ENCODE measurements at regions not wholly inside any gene's neighbourhood (a gene's known extent, or its start where the extent isn't known, plus 50 kb on each side); places are given as distances from the start of the nearest gene placed in this dataset.
"Not testable (repeated sequence)": the region's sequence is repeated elsewhere in the genome, so short reads cannot be mapped to it uniquely, and the experiment has no call there.

DNA sequence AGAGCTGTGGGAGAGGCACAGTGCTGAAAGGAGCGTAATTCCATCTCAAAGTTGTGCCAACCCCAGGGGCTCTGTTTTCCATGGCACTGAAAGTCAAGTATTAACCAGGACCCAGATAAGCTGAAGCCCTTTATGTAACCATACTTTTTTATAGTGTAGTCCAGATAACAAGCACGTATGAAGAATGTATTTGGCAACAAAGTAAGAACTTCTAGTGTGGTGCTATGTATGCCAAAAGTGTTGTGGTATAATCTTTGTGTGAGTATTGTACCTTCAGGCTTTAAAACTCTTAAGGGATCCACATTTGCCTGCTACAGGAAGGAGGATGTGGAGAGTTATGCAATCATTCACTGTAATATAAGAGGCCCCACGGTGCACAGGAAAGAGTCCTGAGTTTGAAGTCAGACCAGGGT, 129.4 kb downstream of the IBTK start:
- DNase-seq (ENCODE audit: low spot score) = no peak

DNA sequence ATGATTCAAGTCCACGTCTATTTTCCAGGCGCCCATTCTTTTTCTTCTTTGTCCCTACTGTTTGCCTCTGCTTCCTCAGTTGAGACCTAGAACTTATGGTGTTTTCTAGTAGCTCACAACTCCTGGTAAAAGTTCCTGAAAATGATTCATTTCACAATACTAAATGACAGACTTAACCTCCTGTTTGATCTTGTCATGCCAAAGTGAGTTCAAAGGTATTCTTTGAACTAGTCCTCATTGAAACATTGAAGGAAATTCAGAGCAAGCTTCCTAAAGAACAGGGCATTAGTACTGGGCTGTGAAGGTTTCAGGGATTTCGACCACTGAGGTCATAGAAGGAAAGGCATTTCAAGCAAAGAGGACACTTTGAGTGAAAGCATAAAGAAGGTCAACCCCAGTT, 132.8 kb downstream of the IBTK start:
- no peak for DNase-seq (ENCODE audit: low spot score)

DNA sequence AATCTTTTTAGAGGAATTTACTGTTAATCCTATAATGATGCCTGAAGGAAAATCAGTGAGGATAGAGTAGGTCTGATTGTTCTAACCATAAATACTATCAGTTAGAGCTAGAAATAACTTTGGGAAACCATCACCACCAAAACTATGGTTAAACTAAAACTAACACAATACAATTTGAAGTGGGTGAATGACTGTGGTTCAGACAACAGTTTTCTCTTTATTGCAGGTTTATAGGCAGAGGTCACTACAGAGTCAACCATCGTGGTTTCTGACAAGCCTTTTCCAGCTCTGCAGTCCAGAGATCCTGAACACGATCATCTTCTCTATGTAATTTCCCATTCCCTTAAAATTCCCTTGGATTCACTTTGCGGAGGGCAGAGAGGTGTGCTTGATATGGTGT, 134.3 kb downstream of the IBTK start:
- no peak for DNase-seq (ENCODE audit: low spot score)

DNA sequence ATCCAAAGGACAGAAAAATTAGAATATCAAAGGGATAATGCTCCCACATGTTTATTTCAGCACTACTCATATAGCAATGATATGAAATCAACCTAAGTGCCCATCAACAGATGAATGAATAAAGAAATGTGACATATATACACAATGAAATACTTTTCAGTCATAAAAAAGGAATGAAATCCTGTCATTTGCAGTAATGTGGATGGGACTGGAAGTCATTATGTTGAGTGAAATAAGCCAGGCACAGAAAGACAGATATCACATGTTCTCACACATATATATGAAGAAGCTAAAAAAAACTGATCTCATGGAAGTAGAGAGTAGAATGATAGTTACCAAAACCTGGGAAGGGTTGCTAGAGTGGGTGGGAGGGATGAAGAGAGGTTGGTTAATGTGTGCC, 135.7 kb downstream of the IBTK start:
- no peak for DNase-seq (ENCODE audit: low spot score)

DNA sequence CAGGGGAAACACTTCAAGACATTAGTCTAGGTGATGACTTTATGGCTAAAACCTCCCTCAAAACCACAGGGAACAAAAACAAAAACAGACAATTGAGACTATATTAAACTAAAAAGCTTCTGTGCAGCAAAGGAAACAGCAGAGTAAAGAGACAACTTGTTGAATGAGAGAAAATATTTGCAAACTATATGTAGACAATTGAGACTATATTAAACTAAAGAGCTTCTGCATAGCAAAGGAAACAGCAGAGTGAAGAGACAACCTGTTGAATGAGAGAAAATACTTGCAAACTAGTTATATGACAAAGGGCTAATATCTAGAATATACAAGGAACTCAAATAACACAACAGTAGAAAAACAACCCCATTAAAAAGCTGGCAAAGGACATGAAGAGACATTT, 136.4 kb downstream of the IBTK start:
- no peak for DNase-seq (ENCODE audit: low spot score)

DNA sequence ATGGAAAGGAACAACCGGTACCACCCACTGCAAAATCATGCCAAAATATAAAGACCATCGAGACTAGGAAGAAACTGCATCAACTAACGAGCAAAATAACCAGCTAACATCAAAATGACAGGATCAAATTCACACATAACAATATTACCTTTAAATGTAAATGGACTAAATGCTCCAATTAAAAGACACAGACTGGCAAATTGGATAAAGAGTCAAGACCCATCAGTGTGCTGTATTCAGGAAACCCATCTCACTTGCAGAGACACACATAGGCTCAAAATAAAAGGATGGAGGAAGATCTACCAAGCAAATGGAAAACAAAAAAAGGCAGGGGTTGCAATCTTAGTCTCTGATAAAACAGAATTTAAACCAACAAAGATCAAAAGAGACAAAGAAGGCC, 144.4 kb downstream of the IBTK start:
- DNase-seq (ENCODE audit: low spot score) = not testable (repeated sequence)

DNA sequence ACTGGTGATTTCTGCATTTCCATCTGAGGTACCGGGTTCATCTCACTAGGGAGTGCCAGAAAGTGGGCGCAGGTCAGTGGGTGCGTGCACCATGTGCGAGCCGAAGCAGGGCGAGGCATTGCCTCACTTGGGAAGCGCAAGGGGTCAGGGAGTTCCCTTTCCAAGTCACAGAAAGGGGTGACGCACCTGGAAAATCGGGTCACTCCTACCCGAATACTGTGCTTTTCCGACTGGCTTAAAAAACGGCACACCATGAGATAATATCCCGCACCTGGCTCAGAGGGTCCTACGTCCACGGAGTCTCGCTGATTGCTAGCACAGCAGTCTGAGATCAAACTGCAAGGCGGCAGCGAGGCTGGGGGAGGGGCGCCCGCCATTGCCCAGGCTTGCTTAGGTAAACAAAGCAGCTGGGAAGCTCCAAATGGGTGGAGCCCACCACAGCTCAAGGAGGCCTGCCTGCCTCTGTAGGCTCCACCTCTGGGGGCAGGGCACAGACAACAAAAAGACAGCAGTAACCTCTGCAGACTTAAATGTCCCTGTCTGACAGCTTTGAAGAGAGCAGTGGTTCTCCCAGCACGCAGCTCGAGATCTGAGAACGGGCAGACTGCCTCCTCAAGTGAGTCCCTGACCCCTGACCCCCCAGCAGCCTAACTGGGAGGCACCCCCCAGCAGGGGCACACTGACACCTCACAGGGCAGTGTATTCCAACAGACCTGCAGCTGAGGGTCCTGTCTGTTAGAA, 146.0 kb downstream of the IBTK start:
- not testable (repeated sequence) for DNase-seq (ENCODE audit: low spot score)

DNA sequence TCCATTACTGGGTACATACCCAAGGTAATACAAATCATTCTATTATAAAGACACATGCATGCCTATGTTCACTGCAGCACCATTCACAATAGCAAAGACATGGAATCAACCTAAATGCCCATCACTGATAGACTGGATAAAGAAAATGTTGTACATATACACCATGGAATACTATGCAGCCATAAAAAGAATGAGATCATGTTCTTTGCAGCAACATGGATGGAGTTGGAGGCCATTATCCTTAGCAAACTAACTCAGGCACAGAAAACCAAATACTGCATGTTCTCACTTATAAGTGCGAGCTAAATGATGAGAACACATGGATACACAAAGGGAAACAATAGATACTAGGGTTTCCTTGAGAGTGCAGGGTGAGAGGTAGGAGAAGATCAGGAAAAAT, 146.8 kb downstream of the IBTK start:
- DNase-seq (ENCODE audit: low spot score) = not testable (repeated sequence)

DNA sequence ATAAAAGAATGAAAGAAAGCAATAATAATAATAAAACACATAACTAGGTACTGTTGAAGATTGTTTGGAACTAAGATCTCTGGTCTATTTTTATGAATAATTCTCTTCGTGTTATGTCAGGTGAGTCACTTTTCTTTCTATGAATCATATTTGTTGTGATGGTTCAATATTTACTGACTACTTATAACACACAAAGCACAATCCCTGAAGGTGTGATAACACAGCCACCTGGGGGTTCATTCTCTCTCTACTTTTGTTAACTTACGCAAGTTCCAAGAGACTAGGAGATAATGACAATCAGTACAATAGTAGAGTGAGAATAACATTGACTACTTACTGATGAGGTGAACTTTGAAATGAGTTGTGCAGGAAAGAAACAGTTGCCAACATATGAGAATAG, 149.9 kb downstream of the IBTK start:
- DNase-seq (ENCODE audit: low spot score) = no peak

DNA sequence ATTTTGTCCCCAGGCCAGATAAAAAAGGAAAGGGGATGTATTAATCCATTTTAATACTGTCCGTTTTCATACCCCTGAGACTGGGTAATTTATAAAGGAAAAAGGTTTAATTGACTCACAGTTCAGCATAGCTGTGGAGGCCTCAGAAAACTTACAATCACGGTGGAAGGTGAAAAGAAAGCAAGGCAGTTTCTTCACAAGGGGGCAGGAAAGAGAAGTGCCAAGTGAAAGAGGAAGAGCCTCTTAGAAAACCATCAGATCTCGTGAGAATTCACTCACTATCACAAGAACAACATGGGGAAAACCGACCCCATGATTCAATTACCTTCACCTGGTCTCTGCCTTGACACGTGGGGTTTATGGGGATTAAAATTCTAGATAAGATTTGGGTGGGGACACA, 152.5 kb downstream of the IBTK start:
- no peak for DNase-seq (ENCODE audit: low spot score)

DNA sequence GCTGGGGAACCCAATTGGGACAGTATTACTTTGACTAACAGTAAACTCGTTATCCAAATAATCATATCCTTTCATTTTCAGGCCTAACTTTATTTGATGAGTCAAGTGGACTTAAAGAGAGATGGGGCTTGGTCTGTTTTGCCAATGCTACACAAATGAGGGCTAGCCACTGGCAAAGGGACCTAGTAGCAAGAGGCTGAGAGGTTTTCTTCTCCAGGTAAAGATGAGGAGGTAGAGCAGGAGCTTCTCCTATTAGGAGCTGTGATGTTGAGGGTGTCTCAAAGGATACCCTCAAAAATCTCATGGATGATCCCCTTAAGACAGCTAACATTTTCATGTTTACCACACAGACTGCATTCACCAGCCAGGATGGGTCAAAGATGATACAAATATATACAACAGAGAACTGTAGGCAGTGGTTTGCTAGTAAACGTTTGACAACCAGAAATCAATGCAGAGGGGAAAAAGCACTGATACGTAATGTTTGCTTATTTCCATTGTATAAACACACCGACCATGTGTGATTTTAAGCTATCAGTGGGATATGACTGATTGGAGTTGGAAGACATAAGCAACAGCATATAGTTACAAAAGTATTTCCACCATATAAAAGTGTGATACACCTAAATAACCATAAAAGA, 153.3 kb downstream of the IBTK start:
- no peak for DNase-seq (ENCODE audit: low spot score)

DNA sequence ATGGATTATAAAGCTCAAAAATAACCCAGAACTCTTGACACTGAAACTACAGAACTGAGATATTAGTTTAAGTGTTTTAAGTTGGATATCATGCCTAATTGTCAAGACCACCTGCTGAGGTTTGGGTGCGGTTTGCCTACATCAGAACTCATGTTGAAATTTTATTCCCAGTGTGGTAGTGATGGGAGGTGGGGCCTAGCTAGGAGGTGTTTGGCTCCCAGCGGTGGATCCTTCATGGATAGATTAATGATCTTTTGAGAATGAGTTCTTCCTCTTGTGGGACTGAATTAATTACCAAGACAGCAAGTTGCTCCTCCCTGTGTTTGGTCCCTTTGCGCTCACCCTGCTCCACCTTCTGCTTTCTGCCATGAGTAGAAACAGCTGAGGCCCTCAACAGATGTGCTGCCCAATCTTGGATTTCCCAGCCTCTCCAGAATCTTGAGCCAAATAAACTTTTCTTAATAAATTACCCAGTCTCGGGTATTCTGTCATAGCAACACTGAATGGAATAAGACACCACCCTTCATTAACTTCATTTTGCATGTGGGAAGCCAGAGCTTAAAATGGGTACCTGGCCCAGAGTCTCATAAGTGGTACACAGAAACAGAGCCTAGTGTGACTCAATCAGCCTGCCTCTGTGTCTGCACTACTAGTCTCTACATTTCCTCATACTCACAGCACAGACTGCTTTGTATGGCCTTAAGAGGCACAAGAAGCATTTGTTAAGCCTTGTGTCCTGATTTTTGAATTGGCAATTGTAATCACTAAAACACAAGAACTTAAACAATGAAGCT, 158.4 kb downstream of the IBTK start:
- no peak for DNase-seq (ENCODE audit: low spot score)

DNA sequence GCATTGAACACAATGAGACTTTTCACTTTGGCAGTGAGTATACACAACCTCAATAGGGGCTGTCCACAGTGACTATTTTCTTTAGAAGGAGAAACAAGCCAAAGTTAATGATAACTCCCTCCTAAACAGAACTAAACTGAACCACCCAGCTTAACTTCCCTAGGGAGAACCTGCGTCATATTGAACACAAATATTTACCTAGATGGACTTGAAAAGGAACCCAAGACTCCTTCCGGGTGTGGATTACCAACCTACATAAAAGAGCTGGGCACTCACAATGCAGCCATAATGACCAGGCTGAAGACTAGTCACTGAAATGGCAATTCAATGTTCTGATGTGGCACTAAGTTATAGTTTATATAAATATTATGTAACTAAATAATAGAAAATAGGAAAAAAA, 160.6 kb downstream of the IBTK start:
- no peak for DNase-seq (ENCODE audit: low spot score)

DNA sequence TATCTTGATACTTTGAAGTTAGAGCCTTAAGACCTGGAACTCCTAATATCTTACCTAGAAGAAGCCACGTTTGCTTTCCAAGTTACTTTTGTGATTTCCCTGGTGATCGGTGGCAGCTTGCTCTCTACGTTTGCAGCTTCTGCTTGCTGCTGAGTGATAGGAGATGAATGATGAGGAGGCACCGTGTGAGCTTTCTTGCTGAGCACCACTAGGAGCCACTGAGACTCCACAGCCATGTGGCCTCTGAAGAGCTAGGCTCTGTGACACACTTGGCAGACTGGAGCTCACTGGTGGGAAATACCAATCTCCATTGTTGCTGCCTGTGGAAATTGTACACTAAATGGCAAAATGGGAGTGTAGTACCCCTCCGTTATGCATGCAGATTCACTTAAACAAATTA, 161.8 kb downstream of the IBTK start:
- DNase-seq (ENCODE audit: low spot score) = no peak

DNA sequence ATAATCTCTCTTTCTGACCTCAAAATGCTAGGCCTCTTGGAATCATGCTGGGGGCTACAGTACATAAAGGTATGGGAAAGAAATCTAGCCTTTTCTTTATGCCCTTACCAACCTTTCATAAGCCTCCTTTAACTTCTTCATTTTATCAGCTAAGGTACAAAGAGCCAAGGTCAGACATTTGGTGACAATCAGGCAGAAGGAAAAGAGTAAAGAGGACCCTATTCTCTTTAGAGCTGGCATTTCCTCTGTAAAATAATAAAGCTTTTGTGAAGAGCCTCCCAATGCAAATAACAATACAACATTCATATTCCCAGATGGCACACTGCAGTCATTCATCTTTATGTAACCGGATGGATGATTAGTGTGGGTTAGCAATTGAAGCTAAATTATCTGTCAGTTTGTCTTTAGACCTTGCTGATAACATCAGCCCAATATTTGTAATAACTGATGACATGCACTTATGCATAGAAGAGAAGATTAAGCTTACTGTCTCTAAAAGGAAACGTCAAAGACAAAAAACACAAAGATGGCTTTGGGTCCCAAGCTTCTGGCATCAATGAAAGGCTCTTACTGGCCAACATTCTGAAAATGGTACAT, 163.1 kb downstream of the IBTK start:
- DNase-seq (ENCODE audit: low spot score) = no peak

DNA sequence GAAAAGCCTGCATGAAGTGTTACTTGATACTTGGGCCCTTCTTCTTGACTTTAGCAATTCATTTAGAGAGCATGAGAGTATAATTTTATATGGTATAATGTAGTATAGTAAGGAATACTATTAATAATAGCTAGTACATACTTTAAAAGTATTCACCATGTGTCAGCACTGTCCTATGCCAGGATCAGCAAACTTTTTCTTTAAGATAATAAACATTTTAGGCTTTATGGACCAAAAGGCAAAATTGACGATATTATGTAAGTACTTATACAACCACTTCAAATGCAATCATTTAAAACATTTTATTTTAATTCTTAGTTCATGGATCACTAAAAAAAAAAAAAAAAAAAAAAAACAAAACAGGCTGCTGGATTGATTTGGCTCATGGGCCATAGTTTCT, 163.9 kb downstream of the IBTK start:
- no peak for DNase-seq (ENCODE audit: low spot score)

DNA sequence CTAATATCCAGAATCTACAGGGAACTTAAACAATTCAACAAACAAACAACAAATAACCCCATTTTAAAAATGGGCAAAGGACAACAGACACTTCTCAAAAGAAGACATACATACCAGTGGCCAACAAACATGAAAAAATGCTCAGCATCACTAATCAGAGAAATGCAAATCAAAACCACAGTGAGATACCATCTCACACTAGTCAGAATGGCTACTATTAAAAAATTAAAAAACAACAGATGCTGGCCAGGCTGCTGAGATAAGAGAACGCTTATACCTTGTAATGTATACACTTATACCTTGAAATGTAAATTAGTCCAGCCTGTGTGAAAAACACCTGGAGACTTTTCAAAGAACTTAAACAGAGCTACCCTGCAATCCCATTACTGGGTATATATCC, 166.8 kb downstream of the IBTK start:
- DNase-seq (ENCODE audit: low spot score) = no peak

DNA sequence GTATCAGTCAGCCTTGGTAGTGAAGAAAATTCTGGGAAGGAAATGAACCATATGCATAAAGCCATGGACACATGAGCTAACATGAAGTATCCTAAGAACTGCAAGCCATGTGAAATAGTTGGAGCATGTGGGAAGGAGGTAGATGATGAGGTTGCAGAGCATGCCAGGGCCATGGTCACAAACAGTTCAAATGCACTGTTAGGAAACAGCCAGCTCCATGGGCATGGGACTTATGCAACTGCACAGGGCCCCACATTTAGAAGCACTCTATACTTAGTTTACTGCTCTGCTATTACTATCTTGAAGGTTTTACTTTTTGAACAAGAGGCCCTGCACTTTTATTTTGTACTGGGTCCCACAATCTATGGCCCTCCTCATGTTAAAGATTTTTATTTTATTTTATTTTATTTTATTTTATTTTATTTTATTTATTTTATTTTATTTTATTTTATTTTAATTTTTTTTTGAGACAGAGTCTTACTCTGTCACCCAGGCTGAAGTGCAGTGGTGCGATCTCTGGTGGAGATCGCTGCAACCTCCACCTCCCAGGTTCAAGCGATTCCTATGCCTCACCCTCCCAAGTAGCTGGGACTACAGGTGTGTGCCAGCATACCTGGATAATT, 169.1 kb downstream of the IBTK start:
- DNase-seq (ENCODE audit: low spot score) = no peak

DNA sequence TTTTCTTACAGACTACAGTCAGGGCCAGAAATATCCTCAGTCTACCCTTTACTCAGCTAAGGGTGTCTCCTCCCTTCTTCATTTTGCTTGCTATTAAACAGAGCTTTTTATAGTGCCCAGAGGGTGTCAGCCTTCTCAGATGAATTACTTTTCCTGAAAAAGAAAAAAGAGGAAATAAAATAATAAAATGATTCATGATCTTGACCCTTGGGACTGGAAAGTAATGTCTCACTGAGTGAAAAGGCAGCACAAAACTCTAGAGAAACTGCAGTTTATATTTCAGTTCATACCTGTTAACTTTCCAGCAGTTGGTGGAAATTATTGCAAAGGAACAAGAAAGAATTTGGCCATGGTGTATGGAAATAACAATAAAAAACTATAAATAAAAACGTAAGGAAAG, 170.6 kb downstream of the IBTK start:
- DNase-seq (ENCODE audit: low spot score) = peak; percentile 14

DNA sequence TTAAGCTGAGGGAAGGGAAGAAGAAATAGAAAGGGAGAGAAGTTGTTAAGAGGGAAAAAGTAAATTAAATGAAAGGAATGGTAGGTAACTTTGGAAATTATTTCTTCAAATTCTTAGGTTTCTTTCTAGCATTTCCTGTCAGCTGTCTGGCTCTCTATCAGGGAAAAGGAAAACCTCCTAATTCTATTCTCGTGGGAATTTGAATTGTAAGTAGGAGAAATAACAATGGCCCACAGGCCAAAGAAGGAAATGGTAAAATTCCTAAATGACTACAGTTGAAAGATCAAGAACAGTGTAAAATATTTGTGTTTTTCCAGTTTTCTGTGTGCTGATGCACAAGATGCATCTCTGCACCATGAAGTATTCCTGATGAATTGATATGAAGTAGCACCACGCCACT, 173.0 kb downstream of the IBTK start:
- no peak for DNase-seq (ENCODE audit: low spot score)

DNA sequence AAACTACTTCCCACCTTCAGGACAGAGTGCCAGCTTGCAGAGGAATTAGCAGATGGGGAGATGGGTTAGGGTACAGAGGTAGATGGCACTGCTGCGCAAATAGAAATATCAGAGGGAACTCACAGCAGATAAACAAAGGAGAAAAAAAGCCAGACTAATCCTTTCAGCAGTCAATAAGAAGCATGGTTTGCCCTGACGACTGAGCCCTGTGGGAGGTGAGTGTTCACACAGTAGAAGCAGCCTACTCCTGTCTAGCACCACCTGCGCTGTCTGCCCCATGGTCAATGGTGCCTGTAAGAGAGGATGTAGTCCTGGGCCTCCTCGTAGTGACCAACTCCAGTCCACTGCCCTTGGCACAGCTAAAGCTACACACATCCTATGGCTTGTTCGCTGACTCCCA, 174.1 kb downstream of the IBTK start:
- DNase-seq (ENCODE audit: low spot score) = no peak

DNA sequence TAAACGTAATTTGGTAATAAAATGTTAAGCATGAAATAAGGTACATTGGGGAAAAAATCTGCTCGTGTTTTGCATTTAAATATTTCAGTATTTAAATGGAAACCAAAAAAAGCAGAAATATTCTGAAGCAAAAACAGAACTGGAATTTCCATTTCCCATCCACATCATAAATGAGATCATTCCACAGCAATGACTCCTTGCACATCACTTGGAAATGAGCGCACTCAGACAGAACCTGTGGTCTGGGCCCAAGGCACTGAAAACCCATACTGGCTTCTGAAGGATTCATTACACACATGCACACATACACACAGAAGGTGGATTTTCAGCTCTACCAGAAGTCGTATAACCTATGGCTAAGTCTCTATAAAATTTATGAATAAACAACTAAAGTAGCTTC, 174.8 kb downstream of the IBTK start:
- DNase-seq (ENCODE audit: low spot score) = peak; percentile 79
